AG09309 (cell line): ENCODE measurements at regions not wholly inside any gene's neighbourhood (a gene's known extent, or its start where the extent isn't known, plus 50 kb on each side); places are given as distances from the start of the nearest gene placed in this dataset.

ENCODE experiments used
- DNase-seq: peaks from one replicate; pipeline ENCODE4 v3.0.0-alpha.2; 2010; ENCODE audit warnings: low read depth
- H3K4me3 ChIP-seq: 2 replicates; pipeline ENCODE4 v1.5.1; 2011; ENCODE audit warnings: mild to moderate bottlenecking, low read depth, low read length, moderate library complexity; ENCODE audit not compliant: control insufficient read depth
- TF ChIP-seq, protein P1 (sequence below): IDR thresholded peaks from 2 replicates; pipeline ENCODE4 v1.5.1; 2011; ENCODE audit warnings: mild to moderate bottlenecking, low read depth, low read length, inconsistent platforms; ENCODE audit not compliant: insufficient read depth, control insufficient read depth; ENCODE audit errors: missing control alignments

DNA sequence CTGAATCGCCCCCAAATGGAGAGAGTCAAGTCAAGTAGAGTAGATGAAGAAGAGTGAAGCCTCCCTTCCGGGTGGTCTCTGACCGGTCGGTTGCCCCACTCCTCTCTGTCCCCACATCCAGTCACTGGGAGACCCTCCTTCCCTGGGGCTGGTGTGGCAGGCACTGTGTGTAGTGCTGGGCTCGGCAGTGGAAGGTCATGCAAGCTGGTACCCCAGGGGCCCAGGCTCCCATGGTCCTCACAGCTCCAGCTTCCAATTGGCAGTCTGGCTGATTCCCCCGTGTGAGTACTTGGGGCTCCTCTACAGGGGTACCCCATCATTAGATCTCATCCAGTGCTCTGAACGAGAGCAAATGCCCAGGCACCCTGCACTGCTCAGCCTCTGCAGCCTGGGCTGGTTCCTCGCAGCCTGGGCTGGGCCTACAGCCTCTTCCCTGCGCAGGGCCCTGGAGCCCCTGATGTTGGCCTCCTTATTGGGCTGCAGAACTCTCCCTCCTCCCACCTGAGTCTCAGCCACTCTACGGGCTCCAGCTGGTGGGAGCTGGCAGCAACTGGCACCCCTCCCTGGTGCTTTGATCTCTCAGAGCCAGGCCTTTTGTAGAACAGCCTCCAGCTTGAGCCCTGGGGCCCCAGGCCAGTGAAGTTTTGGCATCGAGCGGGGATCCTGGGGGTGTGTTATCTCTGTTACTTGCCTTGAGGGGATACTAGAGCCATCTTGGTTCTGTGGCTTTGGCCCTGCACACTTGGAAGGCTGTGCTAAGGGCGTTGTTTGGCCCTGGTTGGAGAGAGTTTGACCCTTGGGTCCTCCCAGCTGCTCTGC, 187.8 kb upstream of the HDAC4 start:
- no peak for DNase-seq
- H3K4me3 ChIP-seq = no peak overlapping the region

DNA sequence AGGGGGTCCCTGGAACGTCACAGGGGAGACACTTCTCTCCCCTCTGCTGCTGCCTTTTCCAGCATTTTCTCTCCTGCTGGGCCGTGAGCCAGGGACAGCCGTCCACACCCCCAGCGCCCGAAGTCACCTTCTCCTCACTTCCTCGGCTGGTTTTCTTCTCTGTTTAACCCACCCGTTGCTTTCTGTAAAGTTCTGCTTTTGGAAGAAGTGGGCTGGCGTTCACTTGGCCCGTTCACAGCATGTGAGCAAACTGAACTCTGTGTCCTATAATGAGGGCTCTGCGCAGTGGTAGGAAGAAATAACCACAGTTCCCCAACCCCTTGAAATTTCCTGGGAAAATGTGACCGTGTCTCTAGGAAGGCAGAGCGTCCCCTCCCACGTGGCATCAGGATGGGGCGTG, 187.0 kb upstream of the HDAC4 start:
- DNase-seq = no peak
- TF ChIP-seq, protein P1, sequence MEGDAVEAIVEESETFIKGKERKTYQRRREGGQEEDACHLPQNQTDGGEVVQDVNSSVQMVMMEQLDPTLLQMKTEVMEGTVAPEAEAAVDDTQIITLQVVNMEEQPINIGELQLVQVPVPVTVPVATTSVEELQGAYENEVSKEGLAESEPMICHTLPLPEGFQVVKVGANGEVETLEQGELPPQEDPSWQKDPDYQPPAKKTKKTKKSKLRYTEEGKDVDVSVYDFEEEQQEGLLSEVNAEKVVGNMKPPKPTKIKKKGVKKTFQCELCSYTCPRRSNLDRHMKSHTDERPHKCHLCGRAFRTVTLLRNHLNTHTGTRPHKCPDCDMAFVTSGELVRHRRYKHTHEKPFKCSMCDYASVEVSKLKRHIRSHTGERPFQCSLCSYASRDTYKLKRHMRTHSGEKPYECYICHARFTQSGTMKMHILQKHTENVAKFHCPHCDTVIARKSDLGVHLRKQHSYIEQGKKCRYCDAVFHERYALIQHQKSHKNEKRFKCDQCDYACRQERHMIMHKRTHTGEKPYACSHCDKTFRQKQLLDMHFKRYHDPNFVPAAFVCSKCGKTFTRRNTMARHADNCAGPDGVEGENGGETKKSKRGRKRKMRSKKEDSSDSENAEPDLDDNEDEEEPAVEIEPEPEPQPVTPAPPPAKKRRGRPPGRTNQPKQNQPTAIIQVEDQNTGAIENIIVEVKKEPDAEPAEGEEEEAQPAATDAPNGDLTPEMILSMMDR = no peak
- H3K4me3 ChIP-seq = no peak overlapping the region

More for the DNA sequence above, 187.8 kb upstream of the HDAC4 start:
- TF ChIP-seq, protein P1 = no peak

DNA sequence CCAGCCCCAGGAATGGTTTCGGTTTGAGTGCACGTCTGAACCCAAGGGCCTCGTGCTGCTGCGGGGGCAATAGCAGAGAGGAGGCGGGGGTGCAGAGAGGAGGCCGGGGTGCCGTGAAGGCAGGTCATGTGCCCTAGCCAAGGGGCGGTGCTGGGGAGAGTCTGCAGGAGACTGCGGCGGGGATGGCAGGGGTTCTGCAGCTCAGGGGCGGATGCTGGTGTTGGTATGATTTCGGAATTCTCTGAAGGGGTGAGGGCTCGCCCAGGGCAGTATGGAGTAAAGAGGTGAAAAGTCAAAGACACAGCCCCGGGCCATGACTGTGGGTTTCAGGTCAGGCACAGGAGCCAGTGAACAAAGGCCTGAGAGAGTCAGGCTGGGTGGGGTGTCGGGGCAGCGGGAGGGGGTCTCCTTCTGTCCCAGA, 186.5 kb upstream of the HDAC4 start:
- no peak for DNase-seq
- H3K4me3 ChIP-seq = no peak overlapping the region
- TF ChIP-seq, protein P1 = no peak

GRCh38 chr2:239586651-239587310, 186.0 kb upstream of the HDAC4 start:
- no peak for DNase-seq
- H3K4me3 ChIP-seq = no peak overlapping the region
- TF ChIP-seq, protein P1 = no peak

DNA sequence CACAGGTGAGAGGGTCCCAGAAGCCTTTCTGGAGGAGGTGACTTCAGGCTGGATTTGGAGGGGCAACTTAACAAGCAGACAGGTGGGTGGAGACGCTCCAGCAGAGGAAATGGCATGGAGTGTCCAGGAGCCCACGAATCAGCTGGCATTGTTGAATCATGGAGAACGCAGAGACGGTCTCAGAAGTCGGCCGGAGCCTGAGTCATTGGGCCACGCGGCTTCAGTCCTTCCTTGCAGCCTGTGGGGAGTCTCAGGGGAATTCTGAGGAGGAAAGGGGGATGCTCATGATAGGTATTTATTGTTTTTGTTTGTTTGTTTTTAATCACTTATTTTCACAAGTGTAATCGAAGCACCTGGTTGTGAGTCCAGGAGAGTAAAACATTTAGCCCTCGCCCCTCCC, 184.6 kb upstream of the HDAC4 start:
- no peak overlapping the region for H3K4me3 ChIP-seq
- no peak for DNase-seq
- TF ChIP-seq, protein P1 = no peak

DNA sequence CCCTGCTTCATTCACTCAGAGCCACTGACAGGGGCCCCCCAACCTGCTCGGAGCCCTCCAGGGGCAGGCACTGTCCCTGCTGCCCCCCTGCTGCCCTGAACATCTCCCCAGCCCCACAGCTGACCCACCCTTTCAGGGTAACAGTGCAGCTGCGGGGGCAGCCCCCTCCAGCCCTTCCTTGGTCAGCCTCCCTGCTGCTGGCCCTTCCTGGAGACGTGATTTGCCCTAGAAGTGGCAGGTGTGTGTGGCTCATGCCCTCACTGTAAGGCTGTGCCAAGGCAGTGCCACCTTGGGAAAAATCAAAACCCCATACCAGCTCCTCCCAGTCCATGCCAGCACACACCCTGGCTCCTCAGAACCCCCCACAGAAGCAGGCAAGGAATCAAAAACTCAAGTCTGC, 184.2 kb upstream of the HDAC4 start:
- DNase-seq = no peak
- TF ChIP-seq, protein P1 = no peak

More for the DNA sequence above, 184.2 kb upstream of the HDAC4 start:
- no peak overlapping the region for H3K4me3 ChIP-seq
